ENCODE measurements at regions not wholly inside any gene's neighbourhood (a gene's known extent, or its start where the extent isn't known, plus 50 kb on each side); places are given as distances from the start of the nearest gene placed in this dataset.

- Histone ChIP-seq H3K4me3 (no peak overlapping the region), H3K4me1 (no peaks in the 10 kb centered on the region), H3K9me3 (no peaks in the 10 kb centered on the region), H3K27ac (no peak overlapping the region), H3K27me3 (no peaks in the 10 kb centered on the region), H3K36me3 (no peaks in the 10 kb centered on the region)
- TF ChIP-seq POLR2AphosphoS5 (IDR thresholded peaks at IDR 0.05; ENCODE audit: insufficient read depth in 1 of 2, low read depth in 1 of 2) (no peak), POLR2A (IDR thresholded peaks at IDR 0.05) (no peak), CTCF (IDR thresholded peaks at IDR 0.05) (no peak)
- intact Hi-C loops (cut with DNase I): no loop called here
- no peak for DNase-seq (ENCODE audit: extremely low spot score in 2 of 2)
Observed at GRCh38 chr4:175916626-175917351, 104.7 kb upstream of the GPM6A start.

- DNase-seq (ENCODE audit: extremely low spot score in 2 of 2): no peak
- Histone ChIP-seq H3K9me3 (no peaks in the 10 kb centered on the region), H3K36me3 (no peaks in the 10 kb centered on the region), H3K4me1 (no peaks in the 10 kb centered on the region), H3K27me3 (no peaks in the 10 kb centered on the region), H3K27ac (no peak overlapping the region), H3K4me3 (no peak overlapping the region)
- TF ChIP-seq CTCF (IDR thresholded peaks at IDR 0.05): no peak
- TF ChIP-seq POLR2A (IDR thresholded peaks at IDR 0.05): no peak
- no peak for TF ChIP-seq POLR2AphosphoS5 (IDR thresholded peaks at IDR 0.05; ENCODE audit: insufficient read depth in 1 of 2, low read depth in 1 of 2)
- intact Hi-C loops (cut with DNase I): no loop called here
Observed at GRCh38 chr4:175927121-175927520, 115.1 kb upstream of the GPM6A start.

GRCh38 chr4:175929441-175929840 lies 117.4 kb upstream of the GPM6A start:
- intact Hi-C loops (cut with DNase I): no loop called here
- H3K27ac ChIP-seq: no peak overlapping the region
- H3K4me1 ChIP-seq: no peaks in the 10 kb centered on the region
- TF ChIP-seq POLR2A (IDR thresholded peaks at IDR 0.05) (no peak), POLR2AphosphoS5 (IDR thresholded peaks at IDR 0.05; ENCODE audit: insufficient read depth in 1 of 2, low read depth in 1 of 2) (no peak), CTCF (IDR thresholded peaks at IDR 0.05) (no peak)
- H3K9me3 ChIP-seq: no peaks in the 10 kb centered on the region
- no peaks in the 10 kb centered on the region for H3K27me3 ChIP-seq
- no peaks in the 10 kb centered on the region for H3K36me3 ChIP-seq
- DNase-seq (ENCODE audit: extremely low spot score in 2 of 2): no peak
- H3K4me3 ChIP-seq: no peak overlapping the region

- TF ChIP-seq CTCF (IDR thresholded peaks at IDR 0.05): no peak
Observed at GRCh38 chr4:175929932-175930331, 117.9 kb upstream of the GPM6A start.

GRCh38 chr4:175930471-175930870 lies 118.4 kb upstream of the GPM6A start:
- no peak for DNase-seq (ENCODE audit: extremely low spot score in 2 of 2)
- intact Hi-C loops (cut with DNase I): no loop called here
- H3K4me3 ChIP-seq: no peak overlapping the region
- no peaks in the 10 kb centered on the region for H3K4me1 ChIP-seq
- H3K36me3 ChIP-seq: no peaks in the 10 kb centered on the region
- H3K27me3 ChIP-seq: no peaks in the 10 kb centered on the region
- no peaks in the 10 kb centered on the region for H3K9me3 ChIP-seq
- no peak overlapping the region for H3K27ac ChIP-seq
- TF ChIP-seq POLR2AphosphoS5 (IDR thresholded peaks at IDR 0.05; ENCODE audit: insufficient read depth in 1 of 2, low read depth in 1 of 2) (no peak), POLR2A (IDR thresholded peaks at IDR 0.05) (no peak), CTCF (IDR thresholded peaks at IDR 0.05) (no peak)

More at GRCh38 chr4:175929932-175930331, 117.9 kb upstream of the GPM6A start:
- H3K4me3 ChIP-seq: no peak overlapping the region
- no peaks in the 10 kb centered on the region for H3K27me3 ChIP-seq
- no peaks in the 10 kb centered on the region for H3K4me1 ChIP-seq
- H3K27ac ChIP-seq: no peak overlapping the region
- intact Hi-C loops (cut with DNase I): no loop called here
- DNase-seq (ENCODE audit: extremely low spot score in 2 of 2): no peak
- H3K9me3 ChIP-seq: no peaks in the 10 kb centered on the region
- H3K36me3 ChIP-seq: no peaks in the 10 kb centered on the region
